ENCODE measurements at regions not wholly inside any gene's neighbourhood (a gene's known extent, or its start where the extent isn't known, plus 50 kb on each side); places are given as distances from the start of the nearest gene placed in this dataset.

DNA sequence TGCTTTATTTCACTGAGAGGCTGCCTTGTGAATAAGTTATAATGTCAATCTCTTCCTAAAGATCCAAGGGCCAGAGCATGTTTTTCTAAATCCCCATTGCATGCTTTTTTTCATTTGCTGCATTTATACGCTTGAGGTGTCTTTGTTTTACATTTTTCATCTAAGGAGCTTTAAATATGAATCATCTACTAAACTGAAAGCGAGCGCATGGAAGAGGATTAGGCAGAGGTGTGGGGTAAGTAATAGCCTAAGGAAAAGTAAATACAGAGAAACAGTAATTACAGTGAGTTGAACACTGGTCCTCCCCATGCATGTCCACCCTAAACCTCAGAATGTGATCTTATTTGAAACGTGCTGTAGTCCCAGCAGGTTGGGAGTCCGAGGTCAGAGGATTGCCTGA, 76.4 kb upstream of the METAP2 start:
- TF ChIP-seq, protein P1, sequence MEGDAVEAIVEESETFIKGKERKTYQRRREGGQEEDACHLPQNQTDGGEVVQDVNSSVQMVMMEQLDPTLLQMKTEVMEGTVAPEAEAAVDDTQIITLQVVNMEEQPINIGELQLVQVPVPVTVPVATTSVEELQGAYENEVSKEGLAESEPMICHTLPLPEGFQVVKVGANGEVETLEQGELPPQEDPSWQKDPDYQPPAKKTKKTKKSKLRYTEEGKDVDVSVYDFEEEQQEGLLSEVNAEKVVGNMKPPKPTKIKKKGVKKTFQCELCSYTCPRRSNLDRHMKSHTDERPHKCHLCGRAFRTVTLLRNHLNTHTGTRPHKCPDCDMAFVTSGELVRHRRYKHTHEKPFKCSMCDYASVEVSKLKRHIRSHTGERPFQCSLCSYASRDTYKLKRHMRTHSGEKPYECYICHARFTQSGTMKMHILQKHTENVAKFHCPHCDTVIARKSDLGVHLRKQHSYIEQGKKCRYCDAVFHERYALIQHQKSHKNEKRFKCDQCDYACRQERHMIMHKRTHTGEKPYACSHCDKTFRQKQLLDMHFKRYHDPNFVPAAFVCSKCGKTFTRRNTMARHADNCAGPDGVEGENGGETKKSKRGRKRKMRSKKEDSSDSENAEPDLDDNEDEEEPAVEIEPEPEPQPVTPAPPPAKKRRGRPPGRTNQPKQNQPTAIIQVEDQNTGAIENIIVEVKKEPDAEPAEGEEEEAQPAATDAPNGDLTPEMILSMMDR (IDR thresholded peaks at IDR 0.05), result no peak
- no peak for TF ChIP-seq POLR2A (IDR thresholded peaks at IDR 0.05)

Measured in right lobe of liver (tissue), 4 donors.